Fibroblast of pulmonary artery (primary cell): ENCODE measurements at regions not wholly inside any gene's neighbourhood (a gene's known extent, or its start where the extent isn't known, plus 50 kb on each side); places are given as distances from the start of the nearest gene placed in this dataset.

ENCODE experiments used
- DNase-seq: peaks from one replicate; pipeline ENCODE4 v3.0.0-alpha.2; 2010; ENCODE audit warnings: low read depth
- H3K4me3 ChIP-seq: replicated peaks from 2 replicates; pipeline ENCODE4 v1.5.1; 2011; ENCODE audit warnings: low read depth, mild to moderate bottlenecking, control low read depth, low read length, moderate library complexity
- TF ChIP-seq, protein P1 (sequence below): IDR thresholded peaks from 2 replicates; pipeline ENCODE4 v1.5.1; 2011; ENCODE audit warnings: mild to moderate bottlenecking, control low read depth, low read length, inconsistent platforms; ENCODE audit errors: missing control alignments

- no peak for DNase-seq
- TF ChIP-seq, protein P1, sequence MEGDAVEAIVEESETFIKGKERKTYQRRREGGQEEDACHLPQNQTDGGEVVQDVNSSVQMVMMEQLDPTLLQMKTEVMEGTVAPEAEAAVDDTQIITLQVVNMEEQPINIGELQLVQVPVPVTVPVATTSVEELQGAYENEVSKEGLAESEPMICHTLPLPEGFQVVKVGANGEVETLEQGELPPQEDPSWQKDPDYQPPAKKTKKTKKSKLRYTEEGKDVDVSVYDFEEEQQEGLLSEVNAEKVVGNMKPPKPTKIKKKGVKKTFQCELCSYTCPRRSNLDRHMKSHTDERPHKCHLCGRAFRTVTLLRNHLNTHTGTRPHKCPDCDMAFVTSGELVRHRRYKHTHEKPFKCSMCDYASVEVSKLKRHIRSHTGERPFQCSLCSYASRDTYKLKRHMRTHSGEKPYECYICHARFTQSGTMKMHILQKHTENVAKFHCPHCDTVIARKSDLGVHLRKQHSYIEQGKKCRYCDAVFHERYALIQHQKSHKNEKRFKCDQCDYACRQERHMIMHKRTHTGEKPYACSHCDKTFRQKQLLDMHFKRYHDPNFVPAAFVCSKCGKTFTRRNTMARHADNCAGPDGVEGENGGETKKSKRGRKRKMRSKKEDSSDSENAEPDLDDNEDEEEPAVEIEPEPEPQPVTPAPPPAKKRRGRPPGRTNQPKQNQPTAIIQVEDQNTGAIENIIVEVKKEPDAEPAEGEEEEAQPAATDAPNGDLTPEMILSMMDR, result no peak
- H3K4me3 ChIP-seq, result no peak overlapping the region
Observed at GRCh38 chr12:124693111-124693723, 125.8 kb upstream of the NCOR2 start.

DNA sequence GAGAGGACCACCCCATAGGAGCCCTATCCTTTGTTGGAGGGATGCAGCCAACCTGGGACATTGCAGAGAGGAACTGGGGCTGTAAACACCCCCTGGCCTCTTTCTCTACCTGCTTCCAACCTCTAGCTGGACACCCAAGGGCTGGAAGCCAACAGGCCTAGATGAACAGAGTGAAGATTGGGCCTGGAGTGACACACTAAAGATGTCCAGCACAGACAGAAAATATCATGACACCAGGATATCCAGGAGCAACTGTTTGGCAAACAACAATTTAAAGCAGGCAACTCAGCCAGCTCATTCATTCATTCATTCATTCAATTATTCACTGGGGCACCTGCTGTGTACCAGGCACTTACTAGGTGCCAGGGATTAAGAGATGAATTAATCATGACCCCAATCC, 125.0 kb upstream of the NCOR2 start:
- TF ChIP-seq, protein P1, result no peak
- no peak for DNase-seq
- no peak overlapping the region for H3K4me3 ChIP-seq

GRCh38 chr12:124691429-124691828, 124.0 kb upstream of the NCOR2 start:
- TF ChIP-seq, protein P1, result no peak
- H3K4me3 ChIP-seq, result no peak overlapping the region
- DNase-seq, result no peak

- H3K4me3 ChIP-seq, result no peak overlapping the region
- DNase-seq, result no peak
- TF ChIP-seq, protein P1, result no peak
Observed at GRCh38 chr12:124689631-124690030, 122.2 kb upstream of the NCOR2 start.

DNA sequence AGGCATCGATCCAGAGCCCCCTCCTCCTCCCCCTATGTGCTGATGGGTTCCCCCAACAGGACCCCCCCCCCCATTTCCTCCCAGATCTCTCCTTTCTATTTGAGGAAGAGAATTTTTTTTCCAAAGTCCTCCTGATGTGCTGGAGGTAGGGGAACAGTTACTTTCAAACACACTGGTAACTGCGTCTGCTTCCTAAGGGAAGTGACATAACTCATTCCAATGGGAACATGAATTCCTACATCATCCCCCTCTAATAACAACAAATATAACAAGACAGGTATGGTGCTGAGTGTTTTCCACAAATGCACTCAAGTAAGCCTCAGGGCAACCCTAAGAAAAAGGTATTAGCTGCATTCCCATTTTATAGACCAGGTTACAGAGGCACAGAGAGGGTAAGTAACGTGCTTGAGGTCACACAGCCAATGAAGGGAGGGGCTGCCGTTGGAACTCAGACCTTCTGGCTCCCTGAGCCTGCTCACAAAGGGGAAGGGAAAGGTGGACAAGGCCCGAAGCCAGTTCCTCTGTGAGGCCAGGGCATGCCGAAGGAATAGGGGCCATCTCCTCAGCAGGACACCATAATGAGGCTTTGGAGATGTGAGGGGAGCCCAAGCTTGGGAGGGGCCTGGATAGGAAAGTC, 121.1 kb upstream of the NCOR2 start:
- peak; percentile 38 for DNase-seq
- no peak overlapping the region for H3K4me3 ChIP-seq
- TF ChIP-seq, protein P1, result no peak

GRCh38 chr12:124687917-124688316, 120.5 kb upstream of the NCOR2 start:
- DNase-seq, result peak; percentile 54
- no peak overlapping the region for H3K4me3 ChIP-seq
- TF ChIP-seq, protein P1, result no peak
